K562 (cell line): ENCODE measurements at regions not wholly inside any gene's neighbourhood (a gene's known extent, or its start where the extent isn't known, plus 50 kb on each side); places are given as distances from the start of the nearest gene placed in this dataset.

Experiments used
- TFAM ChIP-seq: fragments of 250-450 bp; sonication (Bioruptor Pico); conservative IDR thresholded peaks from 2 replicates; pipeline ENCODE4 v1.5.0; 2021; ENCODE audit warnings: mild to moderate bottlenecking, moderate library complexity
- TGIF2 ChIP-seq: sonication (generic); formaldehyde crosslinking; IDR thresholded peaks from 2 replicates; pipeline ENCODE4 v1.8.1; 2022; ENCODE audit warnings: mild to moderate bottlenecking, missing genetic modification reagents, moderate library complexity
- TF ChIP-seq, protein P1 (sequence below): IDR thresholded peaks from 2 replicates; pipeline ENCODE4 v1.6.1; 2011; ENCODE audit warnings: borderline replicate concordance, low read depth, mild to moderate bottlenecking, moderate library complexity, low read length; ENCODE audit not compliant: insufficient read depth, poor library complexity, severe bottlenecking
- TF ChIP-seq, protein P2 (sequence below): fragments of 200-800 bp; sonication (Bioruptor generic); IDR thresholded peaks from 2 replicates; pipeline ENCODE4 v1.6.1; 2016; ENCODE audit warnings: missing genetic modification characterization, missing compliant biosample characterization
- TF ChIP-seq, protein P3 (sequence below): fragments of 450-650 bp; formaldehyde crosslinking; IDR thresholded peaks from 2 replicates; pipeline ENCODE4 v1.4.0; 2022; ENCODE audit warnings: missing genetic modification characterization

DNA sequence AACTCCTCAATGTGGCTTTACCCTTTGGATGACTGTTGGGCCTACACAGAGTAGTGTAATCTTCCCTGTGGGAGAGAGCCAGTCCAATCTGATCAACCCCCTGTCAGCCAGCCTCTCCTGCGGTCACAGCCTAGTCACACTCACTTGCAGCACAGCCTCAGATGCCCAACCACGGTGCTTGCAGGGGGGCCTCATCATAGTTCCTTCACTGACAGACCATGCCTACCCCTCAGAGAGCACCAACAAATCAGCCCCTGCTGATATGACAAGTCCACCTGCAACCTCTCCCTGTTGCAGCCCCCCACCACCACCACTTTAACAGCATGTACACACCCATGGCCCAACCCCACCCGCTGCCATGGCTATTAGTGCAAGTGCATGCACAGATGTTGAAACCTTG, 146.8 kb downstream of the HMGN5 start:
- TF ChIP-seq, protein P1, sequence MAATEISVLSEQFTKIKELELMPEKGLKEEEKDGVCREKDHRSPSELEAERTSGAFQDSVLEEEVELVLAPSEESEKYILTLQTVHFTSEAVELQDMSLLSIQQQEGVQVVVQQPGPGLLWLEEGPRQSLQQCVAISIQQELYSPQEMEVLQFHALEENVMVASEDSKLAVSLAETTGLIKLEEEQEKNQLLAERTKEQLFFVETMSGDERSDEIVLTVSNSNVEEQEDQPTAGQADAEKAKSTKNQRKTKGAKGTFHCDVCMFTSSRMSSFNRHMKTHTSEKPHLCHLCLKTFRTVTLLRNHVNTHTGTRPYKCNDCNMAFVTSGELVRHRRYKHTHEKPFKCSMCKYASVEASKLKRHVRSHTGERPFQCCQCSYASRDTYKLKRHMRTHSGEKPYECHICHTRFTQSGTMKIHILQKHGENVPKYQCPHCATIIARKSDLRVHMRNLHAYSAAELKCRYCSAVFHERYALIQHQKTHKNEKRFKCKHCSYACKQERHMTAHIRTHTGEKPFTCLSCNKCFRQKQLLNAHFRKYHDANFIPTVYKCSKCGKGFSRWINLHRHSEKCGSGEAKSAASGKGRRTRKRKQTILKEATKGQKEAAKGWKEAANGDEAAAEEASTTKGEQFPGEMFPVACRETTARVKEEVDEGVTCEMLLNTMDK = no peak
- TF ChIP-seq TFAM (CRISPR knock-in tag) = no peak
- TF ChIP-seq, protein P2, sequence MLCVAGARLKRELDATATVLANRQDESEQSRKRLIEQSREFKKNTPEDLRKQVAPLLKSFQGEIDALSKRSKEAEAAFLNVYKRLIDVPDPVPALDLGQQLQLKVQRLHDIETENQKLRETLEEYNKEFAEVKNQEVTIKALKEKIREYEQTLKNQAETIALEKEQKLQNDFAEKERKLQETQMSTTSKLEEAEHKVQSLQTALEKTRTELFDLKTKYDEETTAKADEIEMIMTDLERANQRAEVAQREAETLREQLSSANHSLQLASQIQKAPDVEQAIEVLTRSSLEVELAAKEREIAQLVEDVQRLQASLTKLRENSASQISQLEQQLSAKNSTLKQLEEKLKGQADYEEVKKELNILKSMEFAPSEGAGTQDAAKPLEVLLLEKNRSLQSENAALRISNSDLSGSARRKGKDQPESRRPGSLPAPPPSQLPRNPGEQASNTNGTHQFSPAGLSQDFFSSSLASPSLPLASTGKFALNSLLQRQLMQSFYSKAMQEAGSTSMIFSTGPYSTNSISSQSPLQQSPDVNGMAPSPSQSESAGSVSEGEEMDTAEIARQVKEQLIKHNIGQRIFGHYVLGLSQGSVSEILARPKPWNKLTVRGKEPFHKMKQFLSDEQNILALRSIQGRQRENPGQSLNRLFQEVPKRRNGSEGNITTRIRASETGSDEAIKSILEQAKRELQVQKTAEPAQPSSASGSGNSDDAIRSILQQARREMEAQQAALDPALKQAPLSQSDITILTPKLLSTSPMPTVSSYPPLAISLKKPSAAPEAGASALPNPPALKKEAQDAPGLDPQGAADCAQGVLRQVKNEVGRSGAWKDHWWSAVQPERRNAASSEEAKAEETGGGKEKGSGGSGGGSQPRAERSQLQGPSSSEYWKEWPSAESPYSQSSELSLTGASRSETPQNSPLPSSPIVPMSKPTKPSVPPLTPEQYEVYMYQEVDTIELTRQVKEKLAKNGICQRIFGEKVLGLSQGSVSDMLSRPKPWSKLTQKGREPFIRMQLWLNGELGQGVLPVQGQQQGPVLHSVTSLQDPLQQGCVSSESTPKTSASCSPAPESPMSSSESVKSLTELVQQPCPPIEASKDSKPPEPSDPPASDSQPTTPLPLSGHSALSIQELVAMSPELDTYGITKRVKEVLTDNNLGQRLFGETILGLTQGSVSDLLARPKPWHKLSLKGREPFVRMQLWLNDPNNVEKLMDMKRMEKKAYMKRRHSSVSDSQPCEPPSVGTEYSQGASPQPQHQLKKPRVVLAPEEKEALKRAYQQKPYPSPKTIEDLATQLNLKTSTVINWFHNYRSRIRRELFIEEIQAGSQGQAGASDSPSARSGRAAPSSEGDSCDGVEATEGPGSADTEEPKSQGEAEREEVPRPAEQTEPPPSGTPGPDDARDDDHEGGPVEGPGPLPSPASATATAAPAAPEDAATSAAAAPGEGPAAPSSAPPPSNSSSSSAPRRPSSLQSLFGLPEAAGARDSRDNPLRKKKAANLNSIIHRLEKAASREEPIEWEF (CRISPR knock-in tag) = no peak
- TF ChIP-seq TGIF2 (CRISPR knock-in tag) = no peak
- TF ChIP-seq, protein P3, sequence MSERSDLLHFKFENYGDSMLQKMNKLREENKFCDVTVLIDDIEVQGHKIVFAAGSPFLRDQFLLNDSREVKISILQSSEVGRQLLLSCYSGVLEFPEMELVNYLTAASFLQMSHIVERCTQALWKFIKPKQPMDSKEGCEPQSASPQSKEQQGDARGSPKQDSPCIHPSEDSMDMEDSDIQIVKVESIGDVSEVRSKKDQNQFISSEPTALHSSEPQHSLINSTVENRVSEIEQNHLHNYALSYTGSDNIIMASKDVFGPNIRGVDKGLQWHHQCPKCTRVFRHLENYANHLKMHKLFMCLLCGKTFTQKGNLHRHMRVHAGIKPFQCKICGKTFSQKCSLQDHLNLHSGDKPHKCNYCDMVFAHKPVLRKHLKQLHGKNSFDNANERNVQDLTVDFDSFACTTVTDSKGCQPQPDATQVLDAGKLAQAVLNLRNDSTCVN = no peak
